ENCODE measurements at regions not wholly inside any gene's neighbourhood (a gene's known extent, or its start where the extent isn't known, plus 50 kb on each side); places are given as distances from the start of the nearest gene placed in this dataset.

- TF ChIP-seq CTCF (conservative IDR thresholded peaks at IDR 0.05; ENCODE audit: low read depth, low read length) (no peak), EZH2 (IDR thresholded peaks at IDR 0.05; ENCODE audit: low read length, unreplicated experiment) (no peak)
Observed at GRCh38 chr9:95764533-95765319, 110.8 kb upstream of the ERCC6L2 start.

Measured in PC-3 (cell line).